GM23338 (cell line): ENCODE measurements at regions not wholly inside any gene's neighbourhood (a gene's known extent, or its start where the extent isn't known, plus 50 kb on each side); places are given as distances from the start of the nearest gene placed in this dataset.

Experiments
- ATAC-seq: fragments of 200-7000 bp; cut with Tn5 transposase; 3 replicates; pipeline ENCODE4 v1.9.1; 2020
- DNase-seq: peaks from one replicate; pipeline ENCODE4 v3.0.0-alpha.2; 2015; ENCODE audit warnings: low spot score
- H2AFZ ChIP-seq: fragments of 200-600 bp; sonication (generic); 2 replicates; pipeline ENCODE4 v1.8.0; 2016; ENCODE audit warnings: antibody characterized with exemption, mild to moderate bottlenecking, moderate library complexity
- H3F3A ChIP-seq: fragments of 200-600 bp; sonication (generic); replicated peaks from 2 replicates; pipeline ENCODE4 v1.8.0; 2017; ENCODE audit warnings: antibody characterized with exemption, mixed run types, low read depth
- H3K27ac ChIP-seq: fragments of 200-600 bp; sonication (generic); 2 replicates; pipeline ENCODE4 v1.6.1; 2016; ENCODE audit warnings: low read depth
- H3K27me3 ChIP-seq: fragments of 200-600 bp; sonication (generic); 2 replicates; pipeline ENCODE4 v1.8.0; 2016; ENCODE audit warnings: mild to moderate bottlenecking, mixed run types, moderate library complexity; ENCODE audit not compliant: insufficient read depth
- H3K36me3 ChIP-seq: fragments of 200-600 bp; sonication (generic); 2 replicates; pipeline ENCODE4 v1.8.0; 2016; ENCODE audit warnings: mild to moderate bottlenecking; ENCODE audit not compliant: insufficient read depth
- H3K4me1 ChIP-seq: fragments of 200-600 bp; sonication (generic); 2 replicates; pipeline ENCODE4 v1.8.0; 2016; ENCODE audit warnings: mild to moderate bottlenecking, moderate library complexity; ENCODE audit not compliant: insufficient read depth
- H3K4me2 ChIP-seq: fragments of 200-600 bp; sonication (generic); 2 replicates; pipeline ENCODE4 v1.7.1; 2017; ENCODE audit warnings: mixed run types
- H3K4me3 ChIP-seq: fragments of 200-600 bp; sonication (generic); 2 replicates; pipeline ENCODE4 v1.6.1; 2016; ENCODE audit warnings: mixed run types
- H3K79me2 ChIP-seq: fragments of 200-600 bp; sonication (generic); replicated peaks from 2 replicates; pipeline ENCODE4 v1.8.0; 2017; ENCODE audit warnings: mild to moderate bottlenecking; ENCODE audit not compliant: insufficient read depth
- H3K9me2 ChIP-seq: fragments of 200-600 bp; sonication (generic); 2 replicates; pipeline ENCODE4 v1.8.0; 2017; ENCODE audit not compliant: insufficient read depth
- H4K20me1 ChIP-seq: fragments of 200-600 bp; sonication (generic); replicated peaks from 2 replicates; pipeline ENCODE4 v1.8.0; 2017; ENCODE audit warnings: mild to moderate bottlenecking; ENCODE audit not compliant: insufficient read depth
- H3K27ac Mint-ChIP-seq: 2 replicates; pipeline ENCODE4 v1.8.0; 2020; ENCODE audit warnings: inconsistent platforms, mild to moderate bottlenecking, moderate library complexity, mixed read lengths
- H3K27me3 Mint-ChIP-seq: 3 replicates; pipeline ENCODE4 v1.8.0; 2022; ENCODE audit warnings: low read depth, mild to moderate bottlenecking, moderate library complexity, mixed read lengths, inconsistent platforms; ENCODE audit not compliant: insufficient read depth, poor library complexity
- H3K36me3 Mint-ChIP-seq: 3 replicates; pipeline ENCODE4 v1.8.0; 2021; ENCODE audit warnings: low read depth, mild to moderate bottlenecking, inconsistent platforms, moderate library complexity, mixed read lengths
- H3K4me1 Mint-ChIP-seq: 3 replicates; pipeline ENCODE4 v1.8.0; 2020; ENCODE audit warnings: mild to moderate bottlenecking, inconsistent platforms, mixed read lengths
- H3K4me3 Mint-ChIP-seq: 3 replicates; pipeline ENCODE4 v1.8.0; 2021; ENCODE audit warnings: moderate library complexity, mild to moderate bottlenecking, inconsistent platforms, mixed read lengths
- H3K9me3 Mint-ChIP-seq: 3 replicates; pipeline ENCODE4 v1.8.0; 2020; ENCODE audit warnings: moderate library complexity, mild to moderate bottlenecking, inconsistent platforms, mixed read lengths
- CREB1 ChIP-seq: fragments of 250-450 bp; sonication (Bioruptor Pico); IDR thresholded peaks from 2 replicates; pipeline ENCODE4 v1.5.0; 2020; ENCODE audit warnings: low read depth, mild to moderate bottlenecking, moderate library complexity
- EZH2 ChIP-seq: fragments of 200-600 bp; sonication (generic); IDR thresholded peaks from one replicate; pipeline ENCODE4 v1.8.0; 2017; ENCODE audit warnings: antibody characterized with exemption, mild to moderate bottlenecking, low read depth; ENCODE audit not compliant: unreplicated experiment
- EZH2phosphoT487 ChIP-seq: fragments of 200-600 bp; sonication (generic); IDR thresholded peaks from one replicate; pipeline ENCODE4 v1.8.1; 2018; ENCODE audit warnings: antibody characterized with exemption; ENCODE audit not compliant: unreplicated experiment
- JUNB ChIP-seq: IDR thresholded peaks from one replicate; pipeline ENCODE4 v1.6.1; 2016; ENCODE audit warnings: antibody characterized with exemption; ENCODE audit not compliant: unreplicated experiment
- NANOG ChIP-seq: IDR thresholded peaks from 2 replicates; pipeline ENCODE4 v1.6.1; 2016; ENCODE audit warnings: antibody characterized with exemption, borderline replicate concordance
- POLR2AphosphoS5 ChIP-seq: IDR thresholded peaks from 2 replicates; pipeline ENCODE4 v1.6.1; 2016; ENCODE audit warnings: antibody characterized with exemption, low read depth
- STAT1 ChIP-seq: IDR thresholded peaks from one replicate; pipeline ENCODE4 v1.6.1; 2016; ENCODE audit warnings: antibody characterized with exemption; ENCODE audit not compliant: unreplicated experiment
- ZNF114 ChIP-seq: fragments of 250-450 bp; sonication (Bioruptor Pico); IDR thresholded peaks from 2 replicates; pipeline ENCODE4 v1.5.0; 2020; ENCODE audit warnings: mild to moderate bottlenecking, moderate library complexity
- ZNF331 ChIP-seq: fragments of 250-450 bp; sonication (Bioruptor Pico); IDR thresholded peaks from 2 replicates; pipeline ENCODE4 v1.5.0; 2020; ENCODE audit warnings: low read depth, mild to moderate bottlenecking, moderate library complexity
- TF ChIP-seq, protein P1 (sequence below), 2 experiments: fragments of 200-600 bp in 1 of 2; sonication (generic) in 1 of 2; conservative IDR thresholded peaks; 2 replicates each; pipeline versions ENCODE4 v1.5.1 to v1.6.1; 2016 to 2017; ENCODE audit warnings: antibody characterized with exemption in 2 of 2, low read depth in 2 of 2, mild to moderate bottlenecking in 2 of 2, moderate library complexity in 1 of 2
- TF ChIP-seq, protein P2 (sequence below): fragments of 250-450 bp; sonication (Bioruptor Pico); IDR thresholded peaks from 2 replicates; pipeline ENCODE4 v1.5.0; 2020; ENCODE audit warnings: mild to moderate bottlenecking, moderate library complexity
- TF ChIP-seq, protein P3 (sequence below): IDR thresholded peaks from one replicate; pipeline ENCODE4 v1.6.1; 2018; ENCODE audit warnings: antibody characterized with exemption; ENCODE audit not compliant: unreplicated experiment
- TF ChIP-seq, protein P4 (sequence below): IDR thresholded peaks from 2 replicates; pipeline ENCODE4 v1.6.1; 2016; ENCODE audit warnings: antibody characterized with exemption

DNA sequence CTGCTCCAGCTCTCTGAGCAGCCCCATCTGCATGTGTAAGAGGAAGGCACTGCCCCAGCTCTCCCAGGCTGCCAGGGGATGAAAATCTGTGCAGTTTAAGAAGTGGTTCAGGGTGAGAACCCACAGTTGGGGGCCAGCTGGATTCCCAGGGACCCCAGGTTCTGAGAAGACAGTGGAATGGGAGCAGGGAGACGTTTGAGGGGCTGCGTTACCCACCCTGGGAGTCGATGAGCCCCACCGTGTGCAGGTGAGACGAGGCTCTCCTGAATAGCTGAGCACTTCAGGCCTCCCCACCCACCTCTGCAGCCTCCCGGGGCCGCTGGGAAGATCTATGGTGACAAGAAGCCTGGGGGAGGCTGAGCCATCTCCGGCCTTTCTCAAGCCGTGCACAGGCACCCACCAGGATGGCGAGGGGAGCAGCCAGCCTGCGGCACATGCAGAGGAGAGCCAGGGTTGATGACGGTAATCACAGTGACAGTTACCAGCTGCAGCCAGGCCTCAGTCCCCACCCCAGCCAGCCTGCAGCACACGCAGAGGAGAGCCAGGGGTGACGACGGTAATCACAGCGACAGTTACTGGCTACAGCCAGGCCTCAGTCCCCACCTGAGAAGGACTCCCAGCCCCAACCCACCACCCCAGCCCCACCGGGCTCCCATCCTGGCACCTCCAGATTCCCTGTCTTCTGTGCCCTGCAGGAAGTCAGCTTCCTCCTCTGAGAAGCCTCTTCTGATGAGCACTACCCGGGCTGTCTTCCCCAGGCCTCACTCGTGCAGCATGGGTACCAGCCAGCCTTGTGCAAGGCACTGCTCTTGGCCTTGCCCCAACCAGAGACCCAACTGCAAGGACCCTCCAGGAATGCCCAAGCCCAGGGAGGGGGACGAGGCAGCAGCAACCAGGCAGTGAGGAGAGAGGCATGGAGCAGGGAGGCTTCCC is 150.8 kb upstream of the PPP1R26 start:
- H3K27me3 Mint-ChIP-seq: peaks cover 4% of the 10 kb centered on the region
- no peak overlapping the region for H2AFZ ChIP-seq
- no peaks in the 10 kb centered on the region for H3K36me3 ChIP-seq
- no peaks in the 10 kb centered on the region for H4K20me1 ChIP-seq
- H3K36me3 Mint-ChIP-seq: peaks cover 7% of the 10 kb centered on the region
- TF ChIP-seq, protein P1, sequence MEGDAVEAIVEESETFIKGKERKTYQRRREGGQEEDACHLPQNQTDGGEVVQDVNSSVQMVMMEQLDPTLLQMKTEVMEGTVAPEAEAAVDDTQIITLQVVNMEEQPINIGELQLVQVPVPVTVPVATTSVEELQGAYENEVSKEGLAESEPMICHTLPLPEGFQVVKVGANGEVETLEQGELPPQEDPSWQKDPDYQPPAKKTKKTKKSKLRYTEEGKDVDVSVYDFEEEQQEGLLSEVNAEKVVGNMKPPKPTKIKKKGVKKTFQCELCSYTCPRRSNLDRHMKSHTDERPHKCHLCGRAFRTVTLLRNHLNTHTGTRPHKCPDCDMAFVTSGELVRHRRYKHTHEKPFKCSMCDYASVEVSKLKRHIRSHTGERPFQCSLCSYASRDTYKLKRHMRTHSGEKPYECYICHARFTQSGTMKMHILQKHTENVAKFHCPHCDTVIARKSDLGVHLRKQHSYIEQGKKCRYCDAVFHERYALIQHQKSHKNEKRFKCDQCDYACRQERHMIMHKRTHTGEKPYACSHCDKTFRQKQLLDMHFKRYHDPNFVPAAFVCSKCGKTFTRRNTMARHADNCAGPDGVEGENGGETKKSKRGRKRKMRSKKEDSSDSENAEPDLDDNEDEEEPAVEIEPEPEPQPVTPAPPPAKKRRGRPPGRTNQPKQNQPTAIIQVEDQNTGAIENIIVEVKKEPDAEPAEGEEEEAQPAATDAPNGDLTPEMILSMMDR (conservative IDR thresholded peaks at IDR 0.05; ENCODE audit: low read depth in 2 of 2): no peak
- no peak for TF ChIP-seq ZNF331 (CRISPR knock-in tag)
- no peak for TF ChIP-seq STAT1
- TF ChIP-seq CREB1: no peak
- no peak for TF ChIP-seq EZH2phosphoT487
- no peak for TF ChIP-seq EZH2
- TF ChIP-seq, protein P2, sequence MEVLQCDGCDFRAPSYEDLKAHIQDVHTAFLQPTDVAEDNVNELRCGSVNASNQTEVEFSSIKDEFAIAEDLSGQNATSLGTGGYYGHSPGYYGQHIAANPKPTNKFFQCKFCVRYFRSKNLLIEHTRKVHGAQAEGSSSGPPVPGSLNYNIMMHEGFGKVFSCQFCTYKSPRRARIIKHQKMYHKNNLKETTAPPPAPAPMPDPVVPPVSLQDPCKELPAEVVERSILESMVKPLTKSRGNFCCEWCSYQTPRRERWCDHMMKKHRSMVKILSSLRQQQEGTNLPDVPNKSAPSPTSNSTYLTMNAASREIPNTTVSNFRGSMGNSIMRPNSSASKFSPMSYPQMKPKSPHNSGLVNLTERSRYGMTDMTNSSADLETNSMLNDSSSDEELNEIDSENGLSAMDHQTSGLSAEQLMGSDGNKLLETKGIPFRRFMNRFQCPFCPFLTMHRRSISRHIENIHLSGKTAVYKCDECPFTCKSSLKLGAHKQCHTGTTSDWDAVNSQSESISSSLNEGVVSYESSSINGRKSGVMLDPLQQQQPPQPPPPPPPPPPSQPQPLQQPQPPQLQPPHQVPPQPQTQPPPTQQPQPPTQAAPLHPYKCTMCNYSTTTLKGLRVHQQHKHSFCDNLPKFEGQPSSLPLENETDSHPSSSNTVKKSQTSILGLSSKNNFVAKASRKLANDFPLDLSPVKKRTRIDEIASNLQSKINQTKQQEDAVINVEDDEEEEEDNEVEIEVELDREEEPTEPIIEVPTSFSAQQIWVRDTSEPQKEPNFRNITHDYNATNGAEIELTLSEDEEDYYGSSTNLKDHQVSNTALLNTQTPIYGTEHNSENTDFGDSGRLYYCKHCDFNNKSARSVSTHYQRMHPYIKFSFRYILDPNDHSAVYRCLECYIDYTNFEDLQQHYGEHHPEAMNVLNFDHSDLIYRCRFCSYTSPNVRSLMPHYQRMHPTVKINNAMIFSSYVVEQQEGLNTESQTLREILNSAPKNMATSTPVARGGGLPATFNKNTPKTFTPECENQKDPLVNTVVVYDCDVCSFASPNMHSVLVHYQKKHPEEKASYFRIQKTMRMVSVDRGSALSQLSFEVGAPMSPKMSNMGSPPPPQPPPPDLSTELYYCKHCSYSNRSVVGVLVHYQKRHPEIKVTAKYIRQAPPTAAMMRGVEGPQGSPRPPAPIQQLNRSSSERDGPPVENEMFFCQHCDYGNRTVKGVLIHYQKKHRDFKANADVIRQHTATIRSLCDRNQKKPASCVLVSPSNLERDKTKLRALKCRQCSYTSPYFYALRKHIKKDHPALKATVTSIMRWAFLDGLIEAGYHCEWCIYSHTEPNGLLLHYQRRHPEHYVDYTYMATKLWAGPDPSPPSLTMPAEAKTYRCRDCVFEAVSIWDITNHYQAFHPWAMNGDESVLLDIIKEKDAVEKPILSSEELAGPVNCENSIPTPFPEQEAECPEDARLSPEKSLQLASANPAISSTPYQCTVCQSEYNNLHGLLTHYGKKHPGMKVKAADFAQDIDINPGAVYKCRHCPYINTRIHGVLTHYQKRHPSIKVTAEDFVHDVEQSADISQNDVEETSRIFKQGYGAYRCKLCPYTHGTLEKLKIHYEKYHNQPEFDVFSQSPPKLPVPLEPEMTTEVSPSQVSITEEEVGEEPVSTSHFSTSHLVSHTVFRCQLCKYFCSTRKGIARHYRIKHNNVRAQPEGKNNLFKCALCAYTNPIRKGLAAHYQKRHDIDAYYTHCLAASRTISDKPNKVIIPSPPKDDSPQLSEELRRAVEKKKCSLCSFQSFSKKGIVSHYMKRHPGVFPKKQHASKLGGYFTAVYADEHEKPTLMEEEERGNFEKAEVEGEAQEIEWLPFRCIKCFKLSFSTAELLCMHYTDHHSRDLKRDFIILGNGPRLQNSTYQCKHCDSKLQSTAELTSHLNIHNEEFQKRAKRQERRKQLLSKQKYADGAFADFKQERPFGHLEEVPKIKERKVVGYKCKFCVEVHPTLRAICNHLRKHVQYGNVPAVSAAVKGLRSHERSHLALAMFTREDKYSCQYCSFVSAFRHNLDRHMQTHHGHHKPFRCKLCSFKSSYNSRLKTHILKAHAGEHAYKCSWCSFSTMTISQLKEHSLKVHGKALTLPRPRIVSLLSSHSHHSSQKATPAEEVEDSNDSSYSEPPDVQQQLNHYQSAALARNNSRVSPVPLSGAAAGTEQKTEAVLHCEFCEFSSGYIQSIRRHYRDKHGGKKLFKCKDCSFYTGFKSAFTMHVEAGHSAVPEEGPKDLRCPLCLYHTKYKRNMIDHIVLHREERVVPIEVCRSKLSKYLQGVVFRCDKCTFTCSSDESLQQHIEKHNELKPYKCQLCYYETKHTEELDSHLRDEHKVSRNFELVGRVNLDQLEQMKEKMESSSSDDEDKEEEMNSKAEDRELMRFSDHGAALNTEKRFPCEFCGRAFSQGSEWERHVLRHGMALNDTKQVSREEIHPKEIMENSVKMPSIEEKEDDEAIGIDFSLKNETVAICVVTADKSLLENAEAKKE: no peak
- TF ChIP-seq JUNB: no peak
- no peak for TF ChIP-seq NANOG
- TF ChIP-seq, protein P3, sequence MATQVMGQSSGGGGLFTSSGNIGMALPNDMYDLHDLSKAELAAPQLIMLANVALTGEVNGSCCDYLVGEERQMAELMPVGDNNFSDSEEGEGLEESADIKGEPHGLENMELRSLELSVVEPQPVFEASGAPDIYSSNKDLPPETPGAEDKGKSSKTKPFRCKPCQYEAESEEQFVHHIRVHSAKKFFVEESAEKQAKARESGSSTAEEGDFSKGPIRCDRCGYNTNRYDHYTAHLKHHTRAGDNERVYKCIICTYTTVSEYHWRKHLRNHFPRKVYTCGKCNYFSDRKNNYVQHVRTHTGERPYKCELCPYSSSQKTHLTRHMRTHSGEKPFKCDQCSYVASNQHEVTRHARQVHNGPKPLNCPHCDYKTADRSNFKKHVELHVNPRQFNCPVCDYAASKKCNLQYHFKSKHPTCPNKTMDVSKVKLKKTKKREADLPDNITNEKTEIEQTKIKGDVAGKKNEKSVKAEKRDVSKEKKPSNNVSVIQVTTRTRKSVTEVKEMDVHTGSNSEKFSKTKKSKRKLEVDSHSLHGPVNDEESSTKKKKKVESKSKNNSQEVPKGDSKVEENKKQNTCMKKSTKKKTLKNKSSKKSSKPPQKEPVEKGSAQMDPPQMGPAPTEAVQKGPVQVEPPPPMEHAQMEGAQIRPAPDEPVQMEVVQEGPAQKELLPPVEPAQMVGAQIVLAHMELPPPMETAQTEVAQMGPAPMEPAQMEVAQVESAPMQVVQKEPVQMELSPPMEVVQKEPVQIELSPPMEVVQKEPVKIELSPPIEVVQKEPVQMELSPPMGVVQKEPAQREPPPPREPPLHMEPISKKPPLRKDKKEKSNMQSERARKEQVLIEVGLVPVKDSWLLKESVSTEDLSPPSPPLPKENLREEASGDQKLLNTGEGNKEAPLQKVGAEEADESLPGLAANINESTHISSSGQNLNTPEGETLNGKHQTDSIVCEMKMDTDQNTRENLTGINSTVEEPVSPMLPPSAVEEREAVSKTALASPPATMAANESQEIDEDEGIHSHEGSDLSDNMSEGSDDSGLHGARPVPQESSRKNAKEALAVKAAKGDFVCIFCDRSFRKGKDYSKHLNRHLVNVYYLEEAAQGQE: no peak
- no peak for TF ChIP-seq ZNF114 (CRISPR knock-in tag)
- TF ChIP-seq, protein P4, sequence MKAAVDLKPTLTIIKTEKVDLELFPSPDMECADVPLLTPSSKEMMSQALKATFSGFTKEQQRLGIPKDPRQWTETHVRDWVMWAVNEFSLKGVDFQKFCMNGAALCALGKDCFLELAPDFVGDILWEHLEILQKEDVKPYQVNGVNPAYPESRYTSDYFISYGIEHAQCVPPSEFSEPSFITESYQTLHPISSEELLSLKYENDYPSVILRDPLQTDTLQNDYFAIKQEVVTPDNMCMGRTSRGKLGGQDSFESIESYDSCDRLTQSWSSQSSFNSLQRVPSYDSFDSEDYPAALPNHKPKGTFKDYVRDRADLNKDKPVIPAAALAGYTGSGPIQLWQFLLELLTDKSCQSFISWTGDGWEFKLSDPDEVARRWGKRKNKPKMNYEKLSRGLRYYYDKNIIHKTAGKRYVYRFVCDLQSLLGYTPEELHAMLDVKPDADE: no peak
- TF ChIP-seq POLR2AphosphoS5: no peak
- H3K4me2 ChIP-seq: no peak overlapping the region
- no peak overlapping the region for H3K27ac ChIP-seq
- no peaks in the 10 kb centered on the region for H3F3A ChIP-seq
- DNase-seq (no peak), ATAC-seq (no peak)
- H3K9me2 ChIP-seq: peaks cover 5% of the 10 kb centered on the region; the same call in 1 of the 2 replicates
- H3K27me3 ChIP-seq: no peaks in the 10 kb centered on the region
- H3K4me3 ChIP-seq: no peak overlapping the region
- H3K9me3 Mint-ChIP-seq: peaks cover 18% of the 10 kb centered on the region
- no peak overlapping the region for H3K4me3 Mint-ChIP-seq
- H3K4me1 Mint-ChIP-seq: peaks cover 6% of the 10 kb centered on the region
- no peaks in the 10 kb centered on the region for H3K79me2 ChIP-seq
- no peaks in the 10 kb centered on the region for H3K4me1 ChIP-seq
- H3K27ac Mint-ChIP-seq: no peak overlapping the region
